NOMO-1 (cell line): ENCODE measurements at regions not wholly inside any gene's neighbourhood (a gene's known extent, or its start where the extent isn't known, plus 50 kb on each side); places are given as distances from the start of the nearest gene placed in this dataset.
"Not testable (repeated sequence)": the region's sequence is repeated elsewhere in the genome, so short reads cannot be mapped to it uniquely, and the experiment has no call there.

Source experiments
- DNase-seq, 2 experiments: peaks; one replicate each; lab custom pipeline; 2025; ENCODE audit not compliant: unreplicated experiment in 2 of 2; lab: John Stamatoyannopoulos, UW

- DNase-seq = no peak
Observed at GRCh38 chr7:25432807-25433206, 204.5 kb upstream of the NPVF start.

GRCh38 chr7:25436413-25436812 lies 208.1 kb upstream of the NPVF start:
- DNase-seq = no peak

GRCh38 chr7:25437308-25437707 lies 209.0 kb upstream of the NPVF start:
- DNase-seq = no peak

GRCh38 chr7:25444991-25445390 lies 216.7 kb upstream of the NPVF start:
- DNase-seq = no peak

- no peak for DNase-seq
Observed at GRCh38 chr7:25448301-25448700, 220.0 kb upstream of the NPVF start.

GRCh38 chr7:25454020-25454419 lies 225.7 kb upstream of the NPVF start:
- DNase-seq = no peak

GRCh38 chr7:25454562-25455041 lies 226.3 kb upstream of the NPVF start:
- peak; percentile 48 to 76 for DNase-seq

GRCh38 chr7:25455683-25456251 lies 227.5 kb upstream of the NPVF start:
- DNase-seq = no peak

GRCh38 chr7:25456467-25457171 lies 228.3 kb upstream of the NPVF start:
- DNase-seq = peak in 1 of 2 experiments; percentile 17

GRCh38 chr7:25459057-25459456 lies 230.8 kb upstream of the NPVF start:
- no peak for DNase-seq

- DNase-seq = peak; percentile 37 to 59
Observed at GRCh38 chr7:25460433-25460832, 232.1 kb upstream of the NPVF start.

- no peak for DNase-seq
Observed at GRCh38 chr7:25469669-25470068, 241.4 kb upstream of the NPVF start.

GRCh38 chr7:25476863-25477499 lies 248.7 kb upstream of the NPVF start:
- no peak for DNase-seq

GRCh38 chr7:25478221-25478620 lies 249.9 kb upstream of the NPVF start:
- not testable (repeated sequence) for DNase-seq

GRCh38 chr7:25478925-25479324 lies 250.6 kb upstream of the NPVF start:
- DNase-seq = no peak

GRCh38 chr7:25481891-25482290 lies 253.6 kb upstream of the NPVF start:
- DNase-seq = no peak

GRCh38 chr7:25482631-25483030 lies 254.3 kb upstream of the NPVF start:
- no peak for DNase-seq

GRCh38 chr7:25485026-25485425 lies 256.7 kb upstream of the NPVF start:
- no peak for DNase-seq

GRCh38 chr7:25486656-25487055 lies 258.4 kb upstream of the NPVF start:
- DNase-seq = no peak

GRCh38 chr7:25493805-25494366 lies 265.6 kb upstream of the NPVF start:
- DNase-seq = no peak

- DNase-seq = no peak
Observed at GRCh38 chr7:25494896-25495295, 266.6 kb upstream of the NPVF start.
